Heart left ventricle (tissue), 16 donors: ENCODE measurements at regions not wholly inside any gene's neighbourhood (a gene's known extent, or its start where the extent isn't known, plus 50 kb on each side); places are given as distances from the start of the nearest gene placed in this dataset.
"Not testable (repeated sequence)": the region's sequence is repeated elsewhere in the genome, so short reads cannot be mapped to it uniquely, and the experiment has no call there.

ENCODE experiments used
- ATAC-seq, 4 donors: fragments of 200-7000 bp; cut with Tn5 transposase; one replicate each; pipeline ENCODE4 v1.9.1; 2020 to 2022; ENCODE audit warnings: moderate library complexity in 4 of 4, mild to moderate bottlenecking in 3 of 4, moderate number of reproducible peaks in 1 of 4
- DNase-seq, 5 donors: peaks; one replicate each; pipeline ENCODE4 v3.0.0-alpha.2; 2020
- H3K27ac ChIP-seq, 12 donors: fragments of 200-600 bp; sonication (generic) in 4 of 12; one replicate each; pipeline versions ENCODE4 v1.5.0 to v1.8.0; 2016 to 2022; ENCODE audit warnings: mild to moderate bottlenecking in 2 of 12
- H3K27me3 ChIP-seq, 9 donors: fragments of 200-600 bp; sonication (generic) in 2 of 9; one replicate each; pipeline versions ENCODE4 v1.5.1 to v1.8.0; 2016 to 2022; ENCODE audit warnings: mild to moderate bottlenecking in 3 of 9
- H3K36me3 ChIP-seq, 9 donors: fragments of 200-600 bp; sonication (generic) in 2 of 9; one replicate each; pipeline versions ENCODE4 v1.5.0 to v1.8.0; 2018 to 2022; ENCODE audit warnings: mild to moderate bottlenecking in 2 of 9
- H3K4me1 ChIP-seq, 12 donors: fragments of 200-600 bp; sonication (generic) in 4 of 12; one replicate each; pipeline versions ENCODE4 v1.5.0 to v1.8.0; 2016 to 2022; ENCODE audit warnings: mild to moderate bottlenecking in 3 of 12
- H3K4me3 ChIP-seq, 12 donors: fragments of 200-600 bp; sonication (generic) in 4 of 12; one replicate each; pipeline versions ENCODE4 v1.5.0 to v1.8.0; 2017 to 2022; ENCODE audit warnings: mild to moderate bottlenecking in 9 of 12, moderate library complexity in 4 of 12
- H3K9me3 ChIP-seq, 12 donors: fragments of 200-600 bp; sonication (generic) in 4 of 12; one replicate each; pipeline versions ENCODE4 v1.5.0 to v1.8.0; 2016 to 2022; ENCODE audit warnings: mild to moderate bottlenecking in 1 of 12
- POLR2A ChIP-seq, 2 donors: fragments of 450-650 bp; IDR thresholded peaks; one replicate each; pipeline ENCODE4 v1.6.1; 2017; ENCODE audit warnings: antibody characterized with exemption in 2 of 2, mild to moderate bottlenecking in 2 of 2, moderate library complexity in 2 of 2
- WGBS, 4 donors: extraction: QIAGEN DNeasy Blood & Tissue Kit in 2 of 4; methylation state at CpG; one replicate each; pipeline versions ENCODE4 v1.1.5 to v1.1.7; 2013 to 2018; 5-methylcytosine and 5-hydroxymethylcytosine counted together
- intact Hi-C, 10 donors: fragments of 100-400 bp; cut with DNase I; formaldehyde crosslinking; loops; one replicate each; pipeline versions ENCODE4 v1.11.1 to v1.14.2; 2022
- TF ChIP-seq, protein P1 (sequence below), 12 donors: fragments of 200-600 bp; sonication (generic) in 4 of 12; IDR thresholded peaks; one replicate each; pipeline versions ENCODE4 v1.5.0 to v1.8.0; 2018 to 2022; ENCODE audit warnings: antibody characterized with exemption in 12 of 12, mild to moderate bottlenecking in 5 of 12
- donor health status: ischemic (EF 13 %, LVEDD 7.1; RV severe dilation, severe dysfunction).
- donor health status: healthy with polysubstance abuse.
- donor health status: DM: no; HTN: yes; CAD: no.
- donor health status: DM: no; HTN: no; CAD: no.
- donor health status: ischemic (EF 25% LVEDD 6.9; RV normal size, moderate dysfunction).
- donor health status: ischemic (EF 25% LVEDD 5.7; RV mildly dilated, moderate dysfunction).
- donor health status: healthy.
- donor health status: DM: yes; HTN: yes; CAD: no.
- donor health status: ischemic (EF 35%, LVEDD 5.7; RV mildly dilated, moderate dysfunction).
- donor health status: nonischemic (EF 11% LVEDD 7.7; RV severe dilation, severe dysfunction).
- donor health status: DM: yes; HTN: yes; CAD: no.
- donor health status: PGD.
- donor health status: ischemic (EF 29% LVEDD 5.4; RV normal size, mild dysfunction).
- donor health status: nonischemic (EF 23%, LVEDD 6.1; RV moderate dilation, normal function).

GRCh38 chr2:17195016-17195415, 323.2 kb downstream of the RAD51AP2 start:
- WGBS, 4 donors = 77 to 89% (median 84%) methylated on average over 5 of the region's 5 CpGs
- Histone ChIP-seq H3K9me3 (no peaks in the 10 kb centered on the region), H3K27ac (no peak overlapping the region), H3K27me3 (no peaks in the 10 kb centered on the region), H3K36me3 (no peaks in the 10 kb centered on the region), H3K4me3 (no peak overlapping the region), H3K4me1 (no peaks in the 10 kb centered on the region)
- intact Hi-C loops = no loop called here
- DNase-seq (no peak), ATAC-seq (no peak)
- TF ChIP-seq POLR2A (IDR thresholded peaks at IDR 0.05) = no peak
- TF ChIP-seq, protein P1, sequence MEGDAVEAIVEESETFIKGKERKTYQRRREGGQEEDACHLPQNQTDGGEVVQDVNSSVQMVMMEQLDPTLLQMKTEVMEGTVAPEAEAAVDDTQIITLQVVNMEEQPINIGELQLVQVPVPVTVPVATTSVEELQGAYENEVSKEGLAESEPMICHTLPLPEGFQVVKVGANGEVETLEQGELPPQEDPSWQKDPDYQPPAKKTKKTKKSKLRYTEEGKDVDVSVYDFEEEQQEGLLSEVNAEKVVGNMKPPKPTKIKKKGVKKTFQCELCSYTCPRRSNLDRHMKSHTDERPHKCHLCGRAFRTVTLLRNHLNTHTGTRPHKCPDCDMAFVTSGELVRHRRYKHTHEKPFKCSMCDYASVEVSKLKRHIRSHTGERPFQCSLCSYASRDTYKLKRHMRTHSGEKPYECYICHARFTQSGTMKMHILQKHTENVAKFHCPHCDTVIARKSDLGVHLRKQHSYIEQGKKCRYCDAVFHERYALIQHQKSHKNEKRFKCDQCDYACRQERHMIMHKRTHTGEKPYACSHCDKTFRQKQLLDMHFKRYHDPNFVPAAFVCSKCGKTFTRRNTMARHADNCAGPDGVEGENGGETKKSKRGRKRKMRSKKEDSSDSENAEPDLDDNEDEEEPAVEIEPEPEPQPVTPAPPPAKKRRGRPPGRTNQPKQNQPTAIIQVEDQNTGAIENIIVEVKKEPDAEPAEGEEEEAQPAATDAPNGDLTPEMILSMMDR (IDR thresholded peaks at IDR 0.05) = no peak

DNA sequence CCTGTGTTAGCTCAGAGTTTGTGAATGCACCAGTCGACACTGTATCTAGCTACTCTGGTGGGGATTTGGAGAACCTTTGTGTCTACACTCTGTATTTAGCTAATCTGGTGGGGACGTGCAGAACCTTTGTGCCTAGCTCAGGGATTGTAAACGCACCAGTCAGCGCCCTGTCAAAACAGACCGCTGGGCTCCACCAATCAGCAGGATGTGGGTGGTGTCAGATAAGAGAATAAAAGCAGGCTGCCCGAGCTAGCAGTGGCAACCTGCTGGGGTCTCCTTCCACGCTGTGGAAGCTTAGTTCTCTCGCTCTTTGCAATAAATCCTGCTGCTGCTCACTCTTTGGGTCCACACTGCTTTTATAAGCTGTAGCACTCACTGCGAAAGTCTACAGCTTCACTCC, 324.2 kb downstream of the RAD51AP2 start:
- no peaks in the 10 kb centered on the region for H3K9me3 ChIP-seq
- no peaks in the 10 kb centered on the region for H3K4me1 ChIP-seq
- 70 to 78% (median 75%) methylated on average over 9 of the region's 9 CpGs for WGBS, 4 donors
- DNase-seq (no peak), ATAC-seq (no peak)
- intact Hi-C loops = no loop called here
- H3K27me3 ChIP-seq = no peaks in the 10 kb centered on the region
- no peak overlapping the region for H3K4me3 ChIP-seq
- H3K27ac ChIP-seq = no peak overlapping the region
- no peak for TF ChIP-seq POLR2A (IDR thresholded peaks at IDR 0.05)
- TF ChIP-seq, protein P1 (IDR thresholded peaks at IDR 0.05) = no peak
- no peaks in the 10 kb centered on the region for H3K36me3 ChIP-seq

DNA sequence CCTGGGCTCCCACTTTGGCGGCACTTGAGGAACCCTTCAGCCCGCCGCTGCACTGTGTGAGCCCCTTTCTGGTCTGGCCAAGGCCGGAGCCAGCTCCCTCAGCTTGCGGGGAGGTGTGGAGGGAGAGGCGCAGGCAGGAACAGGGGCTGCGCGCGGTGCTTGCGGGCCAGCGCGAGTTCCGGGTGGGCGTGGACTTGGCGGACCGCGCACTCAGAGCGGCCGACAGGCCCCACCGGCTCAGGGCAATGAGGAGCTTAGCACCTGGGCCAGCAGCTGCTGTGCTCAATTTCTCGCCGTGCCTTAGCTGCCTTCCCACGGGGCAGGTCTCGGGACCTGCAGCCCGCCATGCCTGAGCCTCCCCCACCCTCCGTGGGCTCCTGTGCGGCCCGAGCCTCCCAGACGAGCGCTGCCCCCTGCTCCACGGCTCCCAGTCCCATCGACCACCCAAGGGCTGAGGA, 324.8 kb downstream of the RAD51AP2 start:
- ATAC-seq, H3K36me3 ChIP-seq, DNase-seq, H3K9me3 ChIP-seq, H3K4me3 ChIP-seq, H3K4me1 ChIP-seq, intact Hi-C loops, H3K27ac ChIP-seq, H3K27me3 ChIP-seq: not testable (repeated sequence)
- 93 to 96% (median 95%) methylated on average over 17 to 32 of the region's 32 CpGs for WGBS, 4 donors

DNA sequence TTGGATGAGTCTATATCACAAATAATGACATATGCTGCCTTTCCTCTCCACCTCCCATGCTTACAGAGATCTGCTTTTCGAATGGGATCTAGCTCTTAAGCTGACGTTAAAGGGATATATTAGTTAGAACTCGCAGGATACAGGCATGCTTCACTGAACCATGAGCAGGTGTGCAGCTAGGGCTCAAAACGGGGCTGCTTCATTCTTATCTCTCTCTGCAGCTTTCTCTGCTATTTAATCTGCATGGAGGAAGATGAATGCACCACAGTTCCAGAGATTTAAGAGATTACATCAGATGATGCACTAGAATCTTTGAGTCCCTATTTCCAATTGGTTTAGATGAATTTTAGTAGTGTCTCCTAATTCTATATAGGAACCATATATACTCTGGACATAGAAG, 327.0 kb downstream of the RAD51AP2 start:
- Histone ChIP-seq H3K27me3 (no peaks in the 10 kb centered on the region), H3K9me3 (no peaks in the 10 kb centered on the region), H3K36me3 (no peaks in the 10 kb centered on the region), H3K27ac (no peak overlapping the region), H3K4me1 (no peaks in the 10 kb centered on the region), H3K4me3 (no peak overlapping the region)
- intact Hi-C loops = no loop called here
- WGBS, 4 donors = 61 to 66% (median 64%) methylated on average over 4 of the region's 4 CpGs
- TF ChIP-seq, protein P1 (IDR thresholded peaks at IDR 0.05) = no peak
- TF ChIP-seq POLR2A (IDR thresholded peaks at IDR 0.05) = no peak
- ATAC-seq (no peak), DNase-seq (no peak)

DNA sequence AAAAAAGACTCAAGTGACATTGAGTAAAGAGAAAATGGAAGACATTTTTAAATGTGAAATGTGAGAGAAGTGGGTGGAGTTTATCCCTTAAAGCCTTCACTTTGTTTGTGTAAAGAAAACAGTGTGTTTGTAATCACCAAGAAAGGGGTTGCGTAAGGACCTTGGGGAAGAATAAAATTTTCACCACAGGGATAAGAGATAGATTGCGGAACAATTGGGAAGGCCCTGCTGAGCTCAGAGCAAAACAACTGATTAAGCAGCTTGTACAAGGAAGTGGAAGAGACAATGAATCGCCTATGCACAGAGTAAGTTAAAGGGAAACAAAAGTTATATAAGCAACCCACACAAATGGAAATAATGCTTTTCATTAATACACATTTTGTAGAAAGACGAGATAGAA, 327.7 kb downstream of the RAD51AP2 start:
- TF ChIP-seq, protein P1 (IDR thresholded peaks at IDR 0.05) = no peak
- no peak for TF ChIP-seq POLR2A (IDR thresholded peaks at IDR 0.05)
- Histone ChIP-seq H3K9me3 (no peaks in the 10 kb centered on the region), H3K36me3 (no peaks in the 10 kb centered on the region), H3K27ac (no peak overlapping the region), H3K4me3 (no peak overlapping the region), H3K27me3 (no peaks in the 10 kb centered on the region), H3K4me1 (no peaks in the 10 kb centered on the region)
- ATAC-seq = no peak
- 78 to 84% (median 80%) methylated on average over 4 of the region's 4 CpGs for WGBS, 4 donors
- intact Hi-C loops = no loop called here
- DNase-seq = no peak
